Nephron (organoid): ENCODE measurements at regions not wholly inside any gene's neighbourhood (a gene's known extent, or its start where the extent isn't known, plus 50 kb on each side); places are given as distances from the start of the nearest gene placed in this dataset.

Experiments used
- H3K27ac Mint-ChIP-seq, 3 experiments: 2 replicates each; pipeline ENCODE4 v1.8.0; 2020; ENCODE audit warnings: mixed read lengths in 3 of 3, mild to moderate bottlenecking in 2 of 3, moderate library complexity in 1 of 3
- H3K27me3 Mint-ChIP-seq: 2 replicates; pipeline ENCODE4 v1.8.0; 2021; ENCODE audit warnings: low read depth, mild to moderate bottlenecking, moderate library complexity, mixed read lengths
- H3K36me3 Mint-ChIP-seq: 2 replicates; pipeline ENCODE4 v1.8.0; 2020; ENCODE audit warnings: low read depth, mixed read lengths
- H3K4me1 Mint-ChIP-seq: 2 replicates; pipeline ENCODE4 v1.8.0; 2020; ENCODE audit warnings: mixed read lengths
- H3K4me3 Mint-ChIP-seq, 3 experiments: 2 replicates each; pipeline ENCODE4 v1.8.0; 2020; ENCODE audit warnings: mild to moderate bottlenecking in 3 of 3, mixed read lengths in 3 of 3, moderate library complexity in 2 of 3
- H3K9me3 Mint-ChIP-seq: 2 replicates; pipeline ENCODE4 v1.8.0; 2020; ENCODE audit warnings: mixed read lengths
- TF ChIP-seq, protein P1 (sequence below), 3 experiments: fragments of 200-600 bp; sonication (generic); IDR thresholded peaks; one replicate each; pipeline ENCODE4 v1.5.0; 2021; ENCODE audit warnings: antibody characterized with exemption in 3 of 3; ENCODE audit not compliant: unreplicated experiment in 3 of 3

DNA sequence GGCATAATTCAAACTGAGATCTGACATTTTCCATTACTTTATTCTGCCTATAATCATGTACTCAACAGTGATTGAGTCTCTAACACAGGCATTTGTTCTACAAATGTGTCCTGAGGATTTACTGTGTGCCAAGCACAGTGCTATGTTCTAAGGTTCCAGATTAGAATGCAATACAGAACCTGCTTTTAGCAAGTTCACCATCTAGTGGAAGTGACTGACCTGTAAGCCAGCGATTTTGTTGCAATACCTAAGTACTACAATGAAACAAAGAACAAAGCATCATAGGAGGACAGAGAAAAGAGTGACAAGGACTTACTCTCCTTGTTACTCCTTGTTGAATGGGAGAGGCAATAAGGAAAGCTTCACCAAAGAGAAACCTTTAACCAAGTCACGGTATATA is 348.1 kb downstream of the ELAVL2 start:
- TF ChIP-seq, protein P1, sequence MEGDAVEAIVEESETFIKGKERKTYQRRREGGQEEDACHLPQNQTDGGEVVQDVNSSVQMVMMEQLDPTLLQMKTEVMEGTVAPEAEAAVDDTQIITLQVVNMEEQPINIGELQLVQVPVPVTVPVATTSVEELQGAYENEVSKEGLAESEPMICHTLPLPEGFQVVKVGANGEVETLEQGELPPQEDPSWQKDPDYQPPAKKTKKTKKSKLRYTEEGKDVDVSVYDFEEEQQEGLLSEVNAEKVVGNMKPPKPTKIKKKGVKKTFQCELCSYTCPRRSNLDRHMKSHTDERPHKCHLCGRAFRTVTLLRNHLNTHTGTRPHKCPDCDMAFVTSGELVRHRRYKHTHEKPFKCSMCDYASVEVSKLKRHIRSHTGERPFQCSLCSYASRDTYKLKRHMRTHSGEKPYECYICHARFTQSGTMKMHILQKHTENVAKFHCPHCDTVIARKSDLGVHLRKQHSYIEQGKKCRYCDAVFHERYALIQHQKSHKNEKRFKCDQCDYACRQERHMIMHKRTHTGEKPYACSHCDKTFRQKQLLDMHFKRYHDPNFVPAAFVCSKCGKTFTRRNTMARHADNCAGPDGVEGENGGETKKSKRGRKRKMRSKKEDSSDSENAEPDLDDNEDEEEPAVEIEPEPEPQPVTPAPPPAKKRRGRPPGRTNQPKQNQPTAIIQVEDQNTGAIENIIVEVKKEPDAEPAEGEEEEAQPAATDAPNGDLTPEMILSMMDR (IDR thresholded peaks at IDR 0.05; ENCODE audit: unreplicated experiment in 3 of 3): no peak
- Mint-ChIP-seq H3K36me3 (no peaks in the 10 kb centered on the region), H3K27ac (no peak overlapping the region), H3K27me3 (no peaks in the 10 kb centered on the region), H3K9me3 (no peaks in the 10 kb centered on the region), H3K4me1 (no peaks in the 10 kb centered on the region), H3K4me3 (no peak overlapping the region)

DNA sequence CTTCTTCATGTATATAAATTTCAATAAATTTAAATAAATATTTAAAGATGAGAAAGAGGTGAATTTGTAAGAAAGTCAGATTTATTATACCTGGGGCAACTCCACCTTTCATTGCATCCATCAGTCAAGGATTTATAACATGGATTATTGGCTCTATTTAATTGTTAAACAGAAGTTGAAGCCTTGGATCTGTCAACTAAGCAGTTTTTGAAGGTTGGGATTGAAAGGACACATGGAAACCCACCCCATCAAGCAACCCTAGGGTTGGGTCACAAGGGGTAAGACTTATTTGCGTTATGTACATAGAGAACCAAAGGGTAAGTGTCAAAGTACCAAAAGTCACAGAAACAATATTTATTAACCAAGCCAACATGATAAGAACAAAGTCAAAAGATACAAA is 342.5 kb downstream of the ELAVL2 start:
- H3K27me3 Mint-ChIP-seq: no peaks in the 10 kb centered on the region
- no peaks in the 10 kb centered on the region for H3K9me3 Mint-ChIP-seq
- no peaks in the 10 kb centered on the region for H3K36me3 Mint-ChIP-seq
- H3K4me1 Mint-ChIP-seq: no peaks in the 10 kb centered on the region
- H3K4me3 Mint-ChIP-seq: no peak overlapping the region
- TF ChIP-seq, protein P1 (IDR thresholded peaks at IDR 0.05; ENCODE audit: unreplicated experiment in 3 of 3): no peak
- H3K27ac Mint-ChIP-seq: no peak overlapping the region

DNA sequence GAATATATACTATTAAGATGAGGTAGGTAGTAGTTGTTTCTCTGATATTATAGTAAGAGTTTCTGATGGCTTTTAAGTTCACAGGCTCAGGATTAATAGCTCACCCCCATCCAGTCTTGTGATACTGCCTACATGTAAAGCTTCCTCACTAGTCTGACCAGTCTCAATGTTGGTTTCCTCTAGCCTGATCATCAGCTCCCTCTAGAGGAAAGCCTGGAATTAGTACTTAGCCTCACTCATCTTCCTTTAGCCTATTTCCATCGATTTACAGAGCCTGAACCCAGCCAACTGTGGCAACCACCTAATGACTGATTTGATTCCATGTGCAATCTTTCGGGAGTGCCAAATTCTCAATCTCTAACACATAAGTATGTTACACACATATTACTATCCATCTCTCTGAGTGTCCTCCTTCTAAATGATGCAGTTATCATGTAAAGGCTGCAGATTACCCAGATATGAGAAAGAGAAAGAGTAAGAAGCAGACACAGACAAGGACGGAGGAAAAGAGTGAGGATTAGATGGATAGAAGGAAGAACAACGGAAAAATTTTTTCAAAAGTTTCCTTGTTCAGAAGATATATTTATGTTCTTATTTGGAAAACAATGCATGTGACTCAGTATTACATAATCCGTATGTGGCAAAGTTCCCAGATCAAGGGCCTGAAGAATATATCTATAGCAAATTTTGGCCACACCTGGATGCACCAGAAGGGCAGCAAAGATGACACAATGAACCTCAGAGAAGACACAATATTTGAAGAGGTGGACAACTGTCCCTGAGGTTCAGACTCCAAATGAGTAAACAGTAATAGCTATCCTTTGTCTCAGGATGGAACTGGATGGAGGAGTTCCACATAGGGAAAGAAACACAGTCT is 333.7 kb downstream of the ELAVL2 start:
- TF ChIP-seq, protein P1 (IDR thresholded peaks at IDR 0.05; ENCODE audit: unreplicated experiment in 3 of 3): peak; percentile 55 to 67 (median 59)
- H3K27me3 Mint-ChIP-seq: no peaks in the 10 kb centered on the region
- H3K4me3 Mint-ChIP-seq: no peak overlapping the region
- H3K9me3 Mint-ChIP-seq: no peaks in the 10 kb centered on the region
- H3K27ac Mint-ChIP-seq: no peak overlapping the region
- H3K36me3 Mint-ChIP-seq: no peaks in the 10 kb centered on the region
- H3K4me1 Mint-ChIP-seq: no peaks in the 10 kb centered on the region

DNA sequence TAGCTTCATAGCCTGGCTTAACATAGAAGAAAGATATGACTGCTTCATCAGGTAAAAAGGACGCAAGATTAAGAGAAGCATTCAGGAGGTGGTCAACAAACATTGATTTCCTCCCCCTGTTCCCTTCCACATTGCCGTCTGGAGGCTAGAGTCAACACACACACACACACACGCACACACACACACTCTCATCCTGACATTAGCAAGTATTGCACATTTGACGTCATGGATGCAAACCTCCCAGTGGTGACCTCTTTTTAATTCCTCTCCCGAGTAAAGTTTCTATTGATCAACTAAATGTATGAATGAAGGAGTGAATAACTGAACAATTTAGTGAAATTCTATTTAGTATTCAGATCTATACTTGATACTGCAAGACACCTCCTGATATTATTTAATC is 332.8 kb downstream of the ELAVL2 start:
- TF ChIP-seq, protein P1 (IDR thresholded peaks at IDR 0.05; ENCODE audit: unreplicated experiment in 3 of 3): no peak
- H3K9me3 Mint-ChIP-seq: peaks cover 4% of the 10 kb centered on the region

DNA sequence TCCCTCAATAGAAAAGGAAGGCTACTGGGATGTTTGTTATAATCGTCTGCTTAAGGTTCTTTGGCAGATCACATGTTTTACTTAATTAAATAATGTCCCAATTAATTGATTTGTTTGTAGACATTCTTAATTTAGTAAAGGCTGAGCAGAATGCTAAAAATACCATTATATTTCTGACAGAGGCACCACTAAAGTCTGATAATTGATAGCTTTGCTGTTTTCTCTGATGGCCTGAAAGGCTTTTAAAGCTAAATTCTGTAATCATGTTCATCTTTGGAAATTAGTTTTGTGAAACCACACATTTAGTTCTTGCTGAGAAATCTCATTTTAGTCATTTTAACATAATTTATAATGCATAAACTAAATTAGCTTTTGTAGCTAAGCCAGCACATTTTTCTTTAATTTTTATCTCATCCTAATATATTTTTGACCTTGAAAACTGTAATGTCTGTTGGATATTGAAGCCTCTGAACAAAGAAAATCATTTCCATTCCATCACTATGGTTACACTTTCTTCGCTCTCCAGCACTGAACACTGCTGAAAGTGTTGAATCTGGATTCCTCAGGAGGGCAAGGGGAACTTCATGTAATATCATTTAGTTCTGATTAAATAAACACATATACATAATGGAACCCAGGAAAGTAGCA is 329.4 kb downstream of the ELAVL2 start:
- TF ChIP-seq, protein P1 (IDR thresholded peaks at IDR 0.05; ENCODE audit: unreplicated experiment in 3 of 3): no peak
- Mint-ChIP-seq H3K9me3 (peaks cover 6% of the 10 kb centered on the region), H3K4me1 (no peaks in the 10 kb centered on the region), H3K27me3 (peaks cover 3% of the 10 kb centered on the region), H3K27ac (no peak overlapping the region), H3K36me3 (no peaks in the 10 kb centered on the region), H3K4me3 (no peak overlapping the region)

More for the DNA sequence above, 332.8 kb downstream of the ELAVL2 start:
- H3K27me3 Mint-ChIP-seq: peaks cover 3% of the 10 kb centered on the region
- H3K4me3 Mint-ChIP-seq: no peak overlapping the region
- no peaks in the 10 kb centered on the region for H3K4me1 Mint-ChIP-seq
- no peaks in the 10 kb centered on the region for H3K36me3 Mint-ChIP-seq
- no peak overlapping the region for H3K27ac Mint-ChIP-seq
